Fibroblast of pulmonary artery (primary cell): ENCODE measurements at regions not wholly inside any gene's neighbourhood (a gene's known extent, or its start where the extent isn't known, plus 50 kb on each side); places are given as distances from the start of the nearest gene placed in this dataset.

Experiments
- DNase-seq: peaks from one replicate; pipeline ENCODE4 v3.0.0-alpha.2; 2010; ENCODE audit warnings: low read depth
- H3K4me3 ChIP-seq: replicated peaks from 2 replicates; pipeline ENCODE4 v1.5.1; 2011; ENCODE audit warnings: low read depth, mild to moderate bottlenecking, control low read depth, low read length, moderate library complexity
- CTCF ChIP-seq: IDR thresholded peaks from 2 replicates; pipeline ENCODE4 v1.5.1; 2011; ENCODE audit warnings: mild to moderate bottlenecking, control low read depth, low read length, inconsistent platforms; ENCODE audit errors: missing control alignments

GRCh38 chr13:39959497-39960144 lies 304.2 kb downstream of the COG6 start:
- H3K4me3 ChIP-seq = no peak overlapping the region
- TF ChIP-seq CTCF = no peak
- DNase-seq = no peak

- DNase-seq = no peak
- no peak overlapping the region for H3K4me3 ChIP-seq
- no peak for TF ChIP-seq CTCF
These were observed 304.7 kb downstream of the COG6 start for GRCh38 chr13:39960191-39960590.

- no peak for TF ChIP-seq CTCF
- DNase-seq = no peak
- H3K4me3 ChIP-seq = no peak overlapping the region
These were observed 305.6 kb downstream of the COG6 start for GRCh38 chr13:39961036-39961435.

- no peak for TF ChIP-seq CTCF
- DNase-seq = no peak
- H3K4me3 ChIP-seq = no peak overlapping the region
These were observed 308.1 kb downstream of the COG6 start for GRCh38 chr13:39963612-39964011.

GRCh38 chr13:39965309-39965708 lies 309.8 kb downstream of the COG6 start:
- no peak for TF ChIP-seq CTCF
- H3K4me3 ChIP-seq = no peak overlapping the region
- DNase-seq = no peak

- no peak for TF ChIP-seq CTCF
- DNase-seq = no peak
- H3K4me3 ChIP-seq = no peak overlapping the region
These were observed 311.9 kb downstream of the COG6 start for GRCh38 chr13:39967199-39967959.
